MM.1S (cell line): ENCODE measurements at regions not wholly inside any gene's neighbourhood (a gene's known extent, or its start where the extent isn't known, plus 50 kb on each side); places are given as distances from the start of the nearest gene placed in this dataset.

Experiments
- CTCF ChIP-seq: fragments of 300-600 bp; sonication (generic); IDR thresholded peaks from 2 replicates; pipeline ENCODE4 v1.5.1; 2016; ENCODE audit warnings: antibody characterized with exemption, low read length, mixed read lengths
- EZH2 ChIP-seq: fragments of 300-600 bp; sonication (generic); optimal IDR thresholded peaks from 2 replicates; pipeline ENCODE3; 2017; ENCODE audit warnings: low read depth, mild to moderate bottlenecking, antibody characterized with exemption, low read length, mixed read lengths
- EZH2phosphoT487 ChIP-seq: fragments of 300-600 bp; sonication (generic); IDR thresholded peaks from 2 replicates; pipeline ENCODE4 v1.6.1; 2018; ENCODE audit warnings: antibody characterized with exemption, low read length

GRCh38 chr2:208546107-208546506 lies 139.5 kb downstream of the PTH2R start:
- TF ChIP-seq CTCF (no peak), EZH2 (no peak), EZH2phosphoT487 (no peak)
